HG03060 (cell line): ENCODE measurements at regions not wholly inside any gene's neighbourhood (a gene's known extent, or its start where the extent isn't known, plus 50 kb on each side); places are given as distances from the start of the nearest gene placed in this dataset.
"Not testable (repeated sequence)": the region's sequence is repeated elsewhere in the genome, so short reads cannot be mapped to it uniquely, and the experiment has no call there.

ENCODE experiments used
- ATAC-seq: cut with Tn5 transposase; IDR thresholded peaks from one replicate; pipeline ENCODE4 v1.9.1; 2021; ENCODE audit warnings: low read depth, moderate number of reproducible peaks; ENCODE audit not compliant: unreplicated experiment

GRCh38 chr6:19694697-19695096 lies 142.5 kb upstream of the ID4 start:
- no peak for ATAC-seq

- no peak for ATAC-seq
Observed at GRCh38 chr6:19697744-19698290, 139.4 kb upstream of the ID4 start.

GRCh38 chr6:19699932-19700331 lies 137.2 kb upstream of the ID4 start:
- ATAC-seq: no peak

GRCh38 chr6:19705606-19706005 lies 131.6 kb upstream of the ID4 start:
- no peak for ATAC-seq

GRCh38 chr6:19712012-19712688 lies 125.0 kb upstream of the ID4 start:
- ATAC-seq: no peak

GRCh38 chr6:19712998-19713397 lies 124.2 kb upstream of the ID4 start:
- ATAC-seq: no peak

GRCh38 chr6:19713411-19713810 lies 123.8 kb upstream of the ID4 start:
- ATAC-seq: no peak

GRCh38 chr6:19713984-19714383 lies 123.2 kb upstream of the ID4 start:
- no peak for ATAC-seq

- ATAC-seq: no peak
Observed at GRCh38 chr6:19714434-19715166, 122.6 kb upstream of the ID4 start.

- no peak for ATAC-seq
Observed at GRCh38 chr6:19715167-19715551, 122.0 kb upstream of the ID4 start.

GRCh38 chr6:19719691-19720128 lies 117.5 kb upstream of the ID4 start:
- no peak for ATAC-seq

GRCh38 chr6:19721766-19722377 lies 115.3 kb upstream of the ID4 start:
- no peak for ATAC-seq

GRCh38 chr6:19722999-19723398 lies 114.2 kb upstream of the ID4 start:
- ATAC-seq: no peak

- no peak for ATAC-seq
Observed at GRCh38 chr6:19723545-19723944, 113.6 kb upstream of the ID4 start.

GRCh38 chr6:19725436-19725835 lies 111.7 kb upstream of the ID4 start:
- ATAC-seq: not testable (repeated sequence)

- no peak for ATAC-seq
Observed at GRCh38 chr6:19731282-19731681, 105.9 kb upstream of the ID4 start.

GRCh38 chr6:19734061-19734460 lies 103.1 kb upstream of the ID4 start:
- no peak for ATAC-seq

GRCh38 chr6:19734519-19734918 lies 102.7 kb upstream of the ID4 start:
- ATAC-seq: no peak

- ATAC-seq: no peak
Observed at GRCh38 chr6:19736066-19736465, 101.1 kb upstream of the ID4 start.

- ATAC-seq: no peak
Observed at GRCh38 chr6:19738010-19738409, 99.2 kb upstream of the ID4 start.

- no peak for ATAC-seq
Observed at GRCh38 chr6:19749722-19750121, 87.4 kb upstream of the ID4 start.
